PFSK-1 (cell line): ENCODE measurements at regions not wholly inside any gene's neighbourhood (a gene's known extent, or its start where the extent isn't known, plus 50 kb on each side); places are given as distances from the start of the nearest gene placed in this dataset.

Experiments used
- FOXP2 ChIP-seq: optimal IDR thresholded peaks from 2 replicates; pipeline ENCODE3; 2011; ENCODE audit warnings: borderline replicate concordance, control low read depth, inconsistent platforms; ENCODE audit not compliant: insufficient read depth; ENCODE audit errors: extremely low read length, extremely low read depth
- POLR2AphosphoS5 ChIP-seq: IDR thresholded peaks from 2 replicates; pipeline ENCODE4 v1.6.1; 2012; ENCODE audit warnings: low read depth, mild to moderate bottlenecking, control low read depth, low read length, moderate library complexity
- REST ChIP-seq, 2 experiments: IDR thresholded peaks; 2 replicates each; pipeline versions ENCODE4 v1.6.1 to v1.8.0; 2011 to 2012; ENCODE audit warnings: low read depth in 2 of 2, low read length in 2 of 2, control low read depth in 1 of 2, inconsistent platforms in 1 of 2, mild to moderate bottlenecking in 1 of 2, moderate library complexity in 1 of 2; ENCODE audit not compliant: insufficient read depth in 1 of 2
- SIN3A ChIP-seq: IDR thresholded peaks from 2 replicates; pipeline ENCODE4 v1.6.1; 2012; ENCODE audit warnings: mild to moderate bottlenecking, low read length, moderate library complexity, borderline replicate concordance; ENCODE audit not compliant: insufficient read depth
- TAF1 ChIP-seq: IDR thresholded peaks from 2 replicates; pipeline ENCODE4 v1.6.1; 2012; ENCODE audit warnings: low read length, control low read depth, borderline replicate concordance; ENCODE audit not compliant: insufficient read depth

GRCh38 chr5:125868036-125868435 is 555.2 kb upstream of the GRAMD2B start:
- TF ChIP-seq REST (IDR thresholded peaks at IDR 0.05; ENCODE audit: insufficient read depth in 1 of 2, low read depth in 2 of 2, low read length in 2 of 2) (no peak), TAF1 (no peak), FOXP2 (no peak), SIN3A (no peak), POLR2AphosphoS5 (no peak)

DNA sequence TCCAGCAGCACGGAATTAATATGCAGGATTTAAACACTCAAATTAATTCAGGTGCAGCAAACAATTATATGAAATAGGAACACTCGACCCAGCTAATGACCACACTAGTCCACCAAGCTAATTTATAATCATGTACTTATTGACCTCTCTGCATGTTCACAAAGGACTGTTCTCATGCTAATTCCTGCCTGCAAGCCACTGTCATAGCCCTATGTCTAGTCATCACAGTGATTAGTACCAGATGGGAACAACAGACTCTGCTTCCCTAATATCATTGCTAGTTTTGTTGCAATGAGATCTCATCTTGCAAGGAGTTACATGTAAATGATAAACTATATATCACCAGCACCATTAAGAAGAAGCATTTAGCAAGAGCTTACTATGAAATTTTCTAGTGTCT is 553.0 kb upstream of the GRAMD2B start:
- TF ChIP-seq SIN3A, result no peak
- no peak for TF ChIP-seq TAF1
- no peak for TF ChIP-seq FOXP2
- TF ChIP-seq REST (IDR thresholded peaks at IDR 0.05; ENCODE audit: insufficient read depth in 1 of 2, low read depth in 2 of 2, low read length in 2 of 2), result no peak

- no peak for TF ChIP-seq POLR2AphosphoS5
- no peak for TF ChIP-seq TAF1
- TF ChIP-seq FOXP2, result no peak
- TF ChIP-seq SIN3A, result no peak
- no peak for TF ChIP-seq REST (IDR thresholded peaks at IDR 0.05; ENCODE audit: insufficient read depth in 1 of 2, low read depth in 2 of 2, low read length in 2 of 2)
These were observed 549.2 kb upstream of the GRAMD2B start for GRCh38 chr5:125874057-125874456.

DNA sequence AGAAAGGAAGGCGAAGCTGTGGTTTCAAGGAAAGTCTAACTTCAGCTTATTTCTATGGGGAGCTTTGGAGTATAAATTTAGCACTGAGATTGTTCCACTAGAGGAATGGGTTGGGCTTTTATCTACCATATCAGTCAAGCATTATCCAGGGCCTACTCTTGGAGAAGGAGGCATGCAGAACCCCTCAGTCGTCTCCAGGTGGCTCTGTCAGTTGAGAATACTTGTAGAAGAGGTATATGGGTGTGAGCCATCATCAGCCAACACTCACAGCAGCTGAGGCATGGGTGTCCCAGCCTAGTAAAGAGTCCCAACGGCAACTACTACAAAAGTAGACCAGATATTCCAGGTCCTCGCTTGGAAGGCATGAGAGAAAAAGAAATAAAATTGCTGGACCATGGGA is 548.5 kb upstream of the GRAMD2B start:
- TF ChIP-seq FOXP2 (no peak), SIN3A (no peak), REST (IDR thresholded peaks at IDR 0.05; ENCODE audit: insufficient read depth in 1 of 2, low read depth in 2 of 2, low read length in 2 of 2) (no peak), POLR2AphosphoS5 (no peak), TAF1 (no peak)

- TF ChIP-seq REST (IDR thresholded peaks at IDR 0.05; ENCODE audit: insufficient read depth in 1 of 2, low read depth in 2 of 2, low read length in 2 of 2) (no peak), POLR2AphosphoS5 (no peak), TAF1 (no peak), FOXP2 (no peak), SIN3A (no peak)
These were observed 546.0 kb upstream of the GRAMD2B start for GRCh38 chr5:125877248-125877647.
